HG03159 (cell line): ENCODE measurements at regions not wholly inside any gene's neighbourhood (a gene's known extent, or its start where the extent isn't known, plus 50 kb on each side); places are given as distances from the start of the nearest gene placed in this dataset.

Experiments
- ATAC-seq: cut with Tn5 transposase; IDR thresholded peaks from one replicate; pipeline ENCODE4 v1.9.1; 2021; ENCODE audit warnings: mild to moderate bottlenecking, moderate library complexity; ENCODE audit not compliant: unreplicated experiment

DNA sequence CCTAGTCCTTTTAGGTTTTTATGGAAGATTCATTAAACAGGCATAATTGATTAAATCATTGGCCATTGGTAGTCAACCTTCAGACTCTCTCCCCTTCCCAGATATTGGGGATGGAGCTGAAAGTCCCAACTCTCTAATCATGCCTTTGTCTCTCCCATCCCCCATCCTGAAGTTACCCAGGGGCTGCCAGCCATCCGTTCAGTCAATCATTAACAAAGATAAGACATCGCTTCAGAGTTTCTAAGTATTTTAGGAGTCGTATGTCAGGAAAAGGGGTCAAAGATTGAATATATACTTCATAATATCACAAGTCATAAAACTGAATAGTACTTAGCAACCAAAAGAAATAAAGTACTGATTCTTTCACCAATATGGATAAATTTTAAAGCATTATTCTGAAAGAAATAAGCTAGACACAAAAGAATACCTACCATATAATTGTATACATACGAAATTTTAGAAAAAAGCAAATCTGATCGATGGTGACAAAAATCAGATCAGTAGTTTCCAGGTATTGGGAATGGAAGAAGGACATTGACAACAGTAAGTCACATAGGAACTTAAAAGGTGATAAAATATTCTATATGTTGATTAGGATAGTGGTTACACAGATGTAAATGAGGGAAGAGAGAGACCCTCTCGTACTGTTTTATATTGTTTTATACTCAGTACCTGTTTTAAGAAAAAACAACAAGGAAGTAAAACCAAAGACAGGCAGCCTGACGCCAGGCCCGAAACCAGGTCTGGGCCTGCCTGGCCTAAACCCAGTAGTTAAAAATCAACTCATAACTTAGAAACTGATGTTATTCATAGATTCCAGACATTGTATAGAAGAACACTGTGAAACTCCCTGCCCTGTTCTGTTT lies 414.4 kb downstream of the DAD1 start:
- ATAC-seq, result no peak

DNA sequence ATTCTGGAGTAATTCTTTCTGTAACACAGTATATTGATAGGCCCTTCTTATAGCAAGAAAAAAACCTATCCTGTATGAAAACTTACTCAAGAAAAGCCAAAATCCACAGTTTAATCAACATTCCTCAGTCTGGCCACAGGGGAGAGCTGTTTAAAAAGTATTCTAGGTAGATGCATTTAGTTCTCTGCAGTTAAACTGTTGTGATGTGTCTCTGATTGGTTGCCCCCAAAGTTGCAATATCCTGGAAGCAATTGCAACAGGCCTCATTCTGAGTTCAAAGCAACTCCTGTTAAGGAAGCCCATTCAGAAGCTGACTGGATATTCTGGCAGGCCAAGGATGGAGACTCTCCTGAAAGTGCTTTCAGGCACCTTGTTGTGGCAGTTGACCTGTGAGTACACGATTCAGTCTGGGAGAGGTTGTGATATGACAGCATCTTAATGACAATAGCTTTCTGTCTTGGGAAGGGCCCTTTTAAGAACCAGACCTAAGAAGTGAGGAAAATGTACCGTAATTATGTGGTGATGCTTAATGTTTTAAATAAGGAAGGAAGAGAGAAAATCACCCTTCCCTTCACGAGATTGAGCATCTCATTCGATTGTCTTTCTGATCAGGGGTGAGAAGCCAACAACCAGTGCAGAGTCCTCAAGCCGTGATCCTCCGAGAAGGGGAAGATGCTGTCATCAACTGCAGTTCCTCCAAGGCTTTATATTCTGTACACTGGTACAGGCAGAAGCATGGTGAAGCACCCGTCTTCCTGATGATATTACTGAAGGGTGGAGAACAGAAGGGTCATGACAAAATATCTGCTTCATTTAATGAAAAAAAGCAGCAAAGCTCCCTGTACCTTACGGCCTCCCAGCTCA lies 420.7 kb downstream of the DAD1 start:
- ATAC-seq, result no peak

DNA sequence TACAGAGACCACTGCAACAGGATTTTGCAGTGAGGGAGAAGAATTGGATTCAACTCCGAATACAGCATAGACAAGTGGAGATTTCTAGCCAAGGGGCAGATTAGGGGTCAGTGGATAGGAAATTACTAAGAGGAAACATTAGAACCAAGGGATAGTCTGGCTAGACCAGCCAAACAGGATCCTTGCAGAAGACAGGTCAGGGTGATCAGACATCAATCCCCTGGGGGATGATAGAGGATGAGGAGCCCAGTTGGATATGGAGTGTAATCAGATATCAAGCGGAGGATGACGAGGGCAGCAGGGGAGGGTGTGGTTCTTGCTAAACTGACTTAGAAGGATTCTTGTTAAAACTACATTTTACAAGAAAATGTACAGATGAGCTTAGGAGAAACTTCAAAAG lies 424.4 kb downstream of the DAD1 start:
- ATAC-seq, result no peak

DNA sequence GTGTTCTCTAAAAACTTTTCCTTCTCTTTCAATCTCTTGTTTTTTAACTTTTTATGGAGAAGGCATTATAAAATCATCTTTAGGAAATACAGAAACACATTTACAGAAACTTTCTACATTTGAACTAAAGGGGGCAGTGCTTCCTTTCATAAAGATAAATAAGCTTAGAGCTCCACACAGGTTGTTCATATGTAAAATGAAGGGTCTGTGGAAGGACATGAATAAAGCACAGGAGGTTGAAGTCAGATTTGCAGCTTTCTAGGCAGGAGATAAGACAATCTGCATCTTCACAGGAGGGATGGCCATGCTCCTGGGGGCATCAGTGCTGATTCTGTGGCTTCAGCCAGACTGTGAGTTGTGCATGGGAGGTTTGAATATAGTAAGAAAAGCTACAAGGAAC lies 426.0 kb downstream of the DAD1 start:
- no peak for ATAC-seq

DNA sequence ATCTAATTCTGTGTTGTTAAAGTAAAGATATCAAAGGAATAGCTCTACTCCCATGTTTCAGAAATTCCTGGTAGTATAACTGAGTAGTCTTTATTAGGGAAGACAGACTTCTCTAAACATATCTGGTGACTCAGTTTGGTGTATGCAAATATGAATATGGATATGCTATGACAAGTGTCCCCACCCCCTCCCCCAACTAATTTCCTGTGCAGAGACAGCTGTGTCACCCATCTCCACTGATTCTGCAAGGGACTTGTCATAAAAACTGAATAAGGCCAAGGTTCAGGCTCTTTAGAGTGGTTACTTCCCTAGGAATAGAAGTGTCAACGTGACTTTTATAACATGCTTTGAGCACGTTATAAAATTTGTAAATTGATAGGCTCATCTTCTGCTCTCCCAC lies 429.1 kb downstream of the DAD1 start:
- ATAC-seq, result no peak

DNA sequence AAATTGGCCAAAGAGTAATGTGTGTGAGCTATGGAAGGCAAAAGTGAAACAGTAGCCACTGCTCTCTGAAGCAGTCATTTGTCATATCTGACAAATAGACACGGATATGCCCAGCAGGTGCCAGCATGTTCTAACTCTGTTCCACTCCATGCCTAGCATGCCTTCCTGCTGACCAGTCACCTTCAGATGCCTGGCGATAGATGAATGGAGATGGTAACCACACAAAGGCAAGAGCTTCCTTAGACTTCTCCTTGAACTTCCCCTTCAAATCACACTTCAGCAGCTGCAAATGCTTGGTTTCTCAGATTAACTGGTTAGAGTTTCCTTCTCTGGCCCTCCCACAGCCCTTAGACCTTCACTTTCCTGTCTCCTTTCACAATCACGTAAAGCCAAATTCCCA lies 429.9 kb downstream of the DAD1 start:
- ATAC-seq, result no peak

DNA sequence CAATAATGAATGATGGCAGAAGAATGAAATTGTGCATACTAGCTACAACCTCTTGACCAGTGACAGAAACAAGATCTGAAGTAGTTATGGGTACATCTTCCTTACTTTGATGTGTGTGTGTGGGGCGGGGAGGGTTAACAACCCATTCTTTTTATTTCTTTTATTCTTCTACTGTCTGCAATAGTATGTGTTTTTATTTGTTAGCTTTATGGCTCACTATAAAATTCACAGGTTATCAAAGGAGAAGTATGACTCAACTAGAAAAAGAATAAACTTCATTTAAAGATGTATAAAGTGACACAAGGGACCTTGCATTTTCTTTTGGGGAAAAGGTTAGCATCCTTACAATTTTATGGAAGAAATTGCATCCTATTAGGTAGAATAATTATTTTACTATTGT lies 430.5 kb downstream of the DAD1 start:
- no peak for ATAC-seq

DNA sequence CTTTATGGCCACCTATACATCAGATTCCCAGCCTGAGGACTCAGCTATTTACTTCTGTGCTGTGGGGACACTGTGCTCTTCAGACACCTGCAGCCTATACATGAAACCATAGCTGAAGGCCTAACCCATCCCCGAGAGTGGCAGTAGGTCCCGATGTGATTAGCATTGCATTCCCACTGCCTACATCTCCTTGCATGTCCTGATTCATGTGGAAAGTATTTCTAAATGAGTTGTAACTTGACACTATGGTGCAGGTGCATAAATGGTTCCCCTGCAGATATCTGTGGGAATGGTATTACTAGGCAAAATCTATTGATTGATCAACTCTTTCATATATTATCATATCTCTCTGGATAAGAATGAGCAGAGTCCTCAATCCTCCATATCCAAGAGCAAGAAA lies 433.5 kb downstream of the DAD1 start:
- ATAC-seq, result no peak

DNA sequence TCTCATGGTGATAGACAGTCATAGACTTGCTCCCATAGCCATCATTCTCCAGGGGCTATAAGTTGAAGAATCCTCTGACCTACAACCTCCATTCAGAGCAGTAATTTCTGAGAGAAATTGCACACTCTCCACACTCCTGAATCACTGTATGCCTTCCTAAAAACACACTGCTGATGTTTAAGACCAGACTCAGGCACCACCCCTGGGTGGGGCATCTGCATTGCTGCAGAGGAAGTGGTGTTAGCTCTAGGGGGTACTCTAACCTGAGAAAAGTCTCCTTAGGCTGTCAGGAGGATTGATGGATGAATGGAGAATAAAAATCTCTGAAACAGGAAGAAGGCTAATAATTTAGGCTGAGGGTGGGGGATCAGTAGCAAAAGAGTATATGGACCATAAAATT lies 436.1 kb downstream of the DAD1 start:
- no peak for ATAC-seq

DNA sequence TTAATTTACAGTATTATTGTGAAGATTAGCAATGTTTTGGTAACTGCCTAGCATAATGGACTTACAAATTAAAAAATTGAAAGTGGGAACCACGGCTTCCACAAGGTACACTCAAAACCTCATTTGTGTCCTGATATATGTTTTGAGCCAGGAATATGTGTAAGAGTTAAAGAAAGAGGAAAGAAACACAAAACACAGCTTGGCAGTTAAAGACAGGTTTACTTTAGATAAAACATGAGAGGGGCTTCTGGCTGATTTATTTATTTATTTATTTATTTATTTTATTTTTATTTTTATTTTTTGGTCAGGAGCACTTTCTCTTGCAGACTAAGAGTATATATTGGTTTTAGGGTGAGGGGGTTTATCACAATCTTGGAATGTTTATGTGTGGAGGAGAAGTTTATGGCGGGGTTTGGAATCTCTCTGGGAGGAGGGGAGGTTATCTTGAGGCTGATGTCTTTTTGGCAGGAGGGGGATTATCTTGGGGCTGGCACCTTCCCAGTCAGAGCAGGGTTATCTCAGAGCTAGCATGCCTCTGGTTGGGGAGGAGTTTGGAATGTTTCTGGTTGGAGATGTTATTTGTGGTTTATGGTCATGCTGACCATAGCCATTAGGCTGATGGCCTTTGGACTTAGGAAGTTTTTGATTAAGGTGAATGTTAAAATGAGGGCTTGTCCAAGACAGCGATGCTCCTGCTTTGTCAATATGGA lies 436.7 kb downstream of the DAD1 start:
- no peak for ATAC-seq

DNA sequence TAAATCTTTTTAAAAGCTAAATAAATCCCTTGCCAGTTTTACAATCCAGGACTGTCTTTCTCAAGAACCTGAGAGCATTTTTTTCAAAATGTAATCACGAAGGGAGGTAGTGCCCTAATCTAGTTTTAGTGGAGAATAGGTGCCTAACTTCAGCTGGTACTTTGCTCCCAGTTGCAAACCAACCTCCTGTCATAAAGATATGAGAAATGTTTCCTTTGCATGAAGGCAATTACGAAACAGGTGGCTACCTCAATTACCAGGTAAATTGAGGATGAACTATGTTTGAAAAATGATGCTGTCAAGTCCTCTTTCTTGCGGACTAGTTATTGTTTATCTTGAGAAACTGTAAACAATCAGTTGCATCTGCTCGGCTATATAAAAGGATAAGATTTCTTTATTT lies 437.9 kb downstream of the DAD1 start:
- no peak for ATAC-seq

DNA sequence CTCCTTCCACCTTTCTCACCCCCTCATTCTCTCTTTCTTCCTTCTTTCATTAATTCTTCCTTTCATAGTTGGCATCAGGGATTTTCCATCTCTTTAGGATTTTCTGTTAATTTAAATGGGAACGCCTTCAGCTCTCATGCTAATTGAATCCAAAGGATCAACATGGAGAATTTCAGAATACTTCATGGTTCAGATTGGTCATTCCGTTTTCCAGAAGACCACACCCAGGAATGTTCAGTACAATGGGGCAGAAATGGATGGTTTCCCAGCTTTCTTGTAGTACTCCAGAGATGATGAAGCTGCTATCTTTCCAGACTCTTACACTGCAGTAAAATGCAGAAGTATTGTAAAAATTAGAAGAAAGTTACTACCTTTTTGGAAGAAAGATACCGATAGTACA lies 440.0 kb downstream of the DAD1 start:
- ATAC-seq, result no peak

DNA sequence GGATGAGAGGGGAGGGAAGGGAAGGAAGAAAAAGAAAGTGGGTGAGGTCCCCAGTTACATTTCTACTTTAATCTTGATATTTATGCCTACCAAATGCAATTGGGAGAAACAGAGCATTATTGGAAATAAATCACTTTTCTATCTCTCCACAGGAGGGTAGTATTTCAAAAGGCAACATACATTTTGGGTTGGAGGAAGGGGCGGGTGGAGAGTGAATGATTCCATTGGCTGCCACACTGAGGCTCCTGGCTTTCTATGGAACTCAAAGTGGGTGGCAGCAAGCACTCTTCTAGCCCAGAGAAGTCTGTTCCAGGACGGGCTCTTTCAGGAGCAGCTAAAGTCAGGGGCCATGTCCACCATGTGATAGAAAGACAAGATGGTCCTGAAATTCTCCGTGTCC lies 441.3 kb downstream of the DAD1 start:
- ATAC-seq, result no peak

DNA sequence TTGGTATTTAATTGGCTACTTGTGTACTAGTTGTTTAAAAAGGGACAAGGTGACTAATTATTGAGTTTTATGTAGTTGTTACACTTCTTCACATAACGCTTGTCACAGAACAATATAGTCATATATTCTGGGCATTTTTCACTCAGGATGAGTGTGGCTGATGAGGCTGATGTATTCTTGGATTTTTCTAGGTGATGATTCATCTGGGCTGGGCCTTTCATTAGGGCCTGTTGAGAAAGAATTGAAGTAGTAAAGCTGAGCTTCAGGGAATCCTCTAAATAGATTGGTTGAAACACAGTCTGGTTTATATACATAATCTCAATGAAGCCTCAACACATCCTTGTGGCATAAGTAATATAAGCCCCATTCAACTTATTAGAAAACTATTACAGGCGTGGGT lies 445.7 kb downstream of the DAD1 start:
- ATAC-seq, result no peak

DNA sequence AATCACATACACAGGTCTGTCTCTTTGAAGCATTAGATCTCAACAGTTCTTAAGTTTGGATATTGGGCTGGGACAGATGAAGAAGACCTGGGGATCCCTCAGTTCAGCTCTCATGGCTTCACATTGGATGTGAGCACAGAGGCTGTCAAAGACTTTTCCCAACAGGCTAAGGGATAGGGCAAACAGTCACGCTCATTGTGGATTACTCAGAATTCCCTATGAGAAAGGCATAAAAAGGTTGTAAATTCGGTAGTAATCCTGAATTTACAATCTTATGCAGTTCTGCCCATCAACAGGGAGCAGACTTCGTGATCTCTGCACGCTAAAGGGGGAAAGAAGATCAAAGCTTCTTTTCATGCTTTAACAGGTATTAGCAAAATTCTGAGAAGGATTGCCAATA lies 448.4 kb downstream of the DAD1 start:
- no peak for ATAC-seq

DNA sequence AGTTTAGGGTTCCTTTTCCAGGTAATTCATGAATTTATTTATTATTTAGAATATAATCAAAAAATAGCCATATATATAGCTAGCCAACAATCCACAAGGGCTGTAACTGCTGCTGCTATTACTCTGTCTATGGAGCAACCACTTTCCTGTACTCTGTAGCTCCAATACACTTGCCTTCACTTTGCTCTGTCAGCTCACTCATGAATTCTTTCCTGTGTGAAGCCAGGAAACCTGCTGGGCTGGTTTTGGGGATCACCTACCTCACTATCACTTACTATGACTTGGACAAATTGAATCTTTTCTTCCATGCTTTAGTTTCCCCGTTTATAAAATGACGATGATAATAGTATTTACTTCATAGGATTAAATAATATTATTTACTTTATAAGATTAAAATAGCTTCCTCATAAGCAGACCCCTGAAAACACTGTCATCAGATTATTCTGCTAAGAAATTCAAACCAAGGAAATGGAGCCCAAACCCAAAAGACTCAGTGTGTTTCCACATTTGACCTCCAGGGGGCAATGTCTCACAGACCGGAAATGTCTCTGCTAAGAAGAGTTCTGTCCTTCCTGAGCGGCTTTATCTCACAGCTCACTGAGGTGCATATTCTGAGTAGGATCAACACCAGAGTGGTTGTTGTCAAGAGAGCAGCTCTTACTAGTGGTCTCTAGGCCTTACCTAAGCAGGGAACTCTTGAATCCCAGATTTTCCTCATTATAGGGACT lies 457.1 kb downstream of the DAD1 start:
- no peak for ATAC-seq

DNA sequence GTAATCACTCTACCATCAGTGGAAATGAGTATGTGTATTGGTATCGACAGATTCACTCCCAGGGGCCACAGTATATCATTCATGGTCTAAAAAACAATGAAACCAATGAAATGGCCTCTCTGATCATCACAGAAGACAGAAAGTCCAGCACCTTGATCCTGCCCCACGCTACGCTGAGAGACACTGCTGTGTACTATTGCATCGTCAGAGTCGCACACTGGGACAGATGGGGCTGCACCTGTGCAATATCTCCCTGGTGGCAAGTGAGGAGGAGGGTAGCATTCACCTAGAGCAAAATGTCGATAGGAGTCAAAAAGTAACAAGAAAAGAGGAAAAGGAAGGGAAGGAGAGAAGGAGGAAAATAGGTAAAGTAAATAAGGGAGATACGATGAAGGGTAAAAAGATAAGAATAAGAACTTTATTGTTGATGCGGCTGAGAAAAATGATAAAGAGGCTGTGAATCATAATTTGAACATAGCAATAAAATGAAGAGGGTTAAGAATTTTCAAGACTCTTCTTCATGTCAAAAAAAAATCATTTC lies 450.5 kb upstream of the OR4E1 start:
- no peak for ATAC-seq

DNA sequence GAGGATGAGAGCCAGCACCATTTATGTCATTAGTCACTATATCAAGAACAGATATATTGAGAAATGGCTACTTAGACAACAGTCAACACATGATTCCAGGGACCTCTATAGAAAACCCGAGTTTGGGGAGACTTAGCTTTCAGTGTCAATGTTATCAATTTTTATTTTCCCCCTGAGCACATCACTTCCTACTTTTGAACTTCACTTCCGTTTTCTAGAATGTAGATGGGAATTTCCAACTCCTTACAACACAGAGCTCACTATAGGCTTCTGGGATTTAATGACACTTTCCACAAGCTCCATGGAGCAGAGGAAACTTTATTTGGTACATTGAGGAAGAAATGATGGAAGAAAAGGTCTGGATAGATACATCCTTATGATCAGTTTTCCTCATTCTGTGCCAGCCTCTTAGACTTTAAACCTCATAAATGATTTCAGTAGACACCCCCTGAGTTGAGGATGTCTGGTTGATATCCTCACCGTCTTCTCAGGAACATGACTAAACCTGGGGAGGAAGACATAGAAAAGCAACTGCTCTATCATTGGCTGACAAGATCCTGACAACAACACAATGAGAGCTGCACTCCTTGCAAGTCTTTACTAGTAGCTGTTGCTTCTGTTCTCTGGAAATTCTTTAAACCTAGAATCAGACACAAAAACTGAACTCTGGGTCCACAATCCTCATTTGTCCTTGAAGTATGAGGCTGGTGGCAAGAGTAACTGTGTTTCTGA lies 449.4 kb upstream of the OR4E1 start:
- ATAC-seq, result no peak

DNA sequence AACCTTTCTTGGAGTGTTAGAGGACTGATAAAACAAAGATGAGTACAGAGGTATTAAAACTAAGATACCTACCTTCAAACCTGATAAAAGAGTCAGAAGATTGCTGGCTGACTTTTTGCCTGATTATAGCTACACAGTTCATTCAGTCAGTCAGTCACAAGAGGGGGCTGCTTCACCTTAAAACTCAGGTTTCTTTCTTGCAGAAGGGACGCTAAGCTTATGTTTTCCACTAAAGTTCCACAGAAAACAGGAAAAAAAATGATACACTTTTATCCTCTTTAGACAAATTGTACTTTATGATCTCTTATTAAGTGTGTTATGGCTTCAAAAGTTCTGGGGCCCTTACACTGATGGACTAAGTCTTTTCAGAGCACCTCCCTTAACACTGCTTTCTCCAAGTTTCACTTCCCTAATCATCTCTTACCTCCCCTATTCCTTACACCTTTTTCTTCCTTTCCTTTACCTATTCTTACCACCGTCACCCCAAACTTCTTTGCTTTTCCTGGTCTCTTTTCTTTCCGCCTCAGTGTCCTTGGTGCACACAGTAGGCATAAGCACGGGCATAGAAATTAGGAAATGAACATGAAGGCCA lies 448.7 kb upstream of the OR4E1 start:
- ATAC-seq, result no peak
